ENCODE measurements at regions not wholly inside any gene's neighbourhood (a gene's known extent, or its start where the extent isn't known, plus 50 kb on each side); places are given as distances from the start of the nearest gene placed in this dataset.

- no peaks in the 10 kb centered on the region for H3K9me3 ChIP-seq (ENCODE audit: low read length)
- POLR2A ChIA-PET, result no interaction called here
- H3K27ac ChIP-seq (ENCODE audit: low read depth, low read length, poor library complexity, severe bottlenecking), result no peak overlapping the region
- no peaks in the 10 kb centered on the region for H3K9me2 ChIP-seq (ENCODE audit: insufficient read depth, low read length)
- CTCF ChIA-PET (ENCODE audit: unreplicated experiment), result no interaction called here
- H3K4me1 ChIP-seq (ENCODE audit: insufficient read depth, low read length, poor library complexity, severe bottlenecking), result no peaks in the 10 kb centered on the region
- no peak overlapping the region for H3K4me3 ChIP-seq (ENCODE audit: low read depth, low read length, poor library complexity, severe bottlenecking)
- no peak overlapping the region for H3K4me2 ChIP-seq (ENCODE audit: low read length)
- no peaks in the 10 kb centered on the region for H4K20me1 ChIP-seq (ENCODE audit: insufficient read depth, low read length)
- no TSS peak for BruUV-seq (replicated peaks)
- intact Hi-C loops (cut with micrococcal nuclease; ENCODE audit: unreplicated experiment), result no loop called here
- TF ChIP-seq CTCF (conservative IDR thresholded peaks at IDR 0.05; ENCODE audit: low read length), result no peak
- TF ChIP-seq EZH2phosphoT487 (IDR thresholded peaks at IDR 0.05; ENCODE audit: borderline replicate concordance, low read depth, low read length), result no peak
- no peak overlapping the region for H2AFZ ChIP-seq (ENCODE audit: low read length)
- DNase-seq (ENCODE audit: low spot score), result no peak
- H3K36me3 ChIP-seq (ENCODE audit: insufficient read depth, low read length), result no peaks in the 10 kb centered on the region
- no peaks in the 10 kb centered on the region for H3K79me2 ChIP-seq (ENCODE audit: insufficient read depth, low read depth, low read length)
Measured at GRCh38 chr9:105959531-105959930, 265.2 kb downstream of the TMEM38B start.

GRCh38 chr9:105963343-105964099, 269.2 kb downstream of the TMEM38B start:
- ChIA-PET CTCF (ENCODE audit: unreplicated experiment) (no interaction called here), POLR2A (no interaction called here)
- Histone ChIP-seq H2AFZ (ENCODE audit: low read length) (no peak overlapping the region), H3K4me1 (ENCODE audit: insufficient read depth, low read length, poor library complexity, severe bottlenecking) (peaks cover 8% of the 10 kb centered on the region), H3K9me3 (ENCODE audit: low read length) (no peaks in the 10 kb centered on the region), H4K20me1 (ENCODE audit: insufficient read depth, low read length) (no peaks in the 10 kb centered on the region), H3K27ac (ENCODE audit: low read depth, low read length, poor library complexity, severe bottlenecking) (no peak overlapping the region), H3K4me3 (ENCODE audit: low read depth, low read length, poor library complexity, severe bottlenecking) (no peak overlapping the region), H3K9me2 (ENCODE audit: insufficient read depth, low read length) (no peaks in the 10 kb centered on the region), H3K4me2 (ENCODE audit: low read length) (no peak overlapping the region), H3K36me3 (ENCODE audit: insufficient read depth, low read length) (no peaks in the 10 kb centered on the region), H3K79me2 (ENCODE audit: insufficient read depth, low read depth, low read length) (no peaks in the 10 kb centered on the region)
- TF ChIP-seq CTCF (conservative IDR thresholded peaks at IDR 0.05; ENCODE audit: low read length) (no peak), EZH2phosphoT487 (IDR thresholded peaks at IDR 0.05; ENCODE audit: borderline replicate concordance, low read depth, low read length) (no peak)
- intact Hi-C loops (cut with micrococcal nuclease; ENCODE audit: unreplicated experiment), result no loop called here
- no TSS peak for BruUV-seq (replicated peaks)
- DNase-seq (ENCODE audit: low spot score), result no peak

GRCh38 chr9:105964156-105964555, 269.8 kb downstream of the TMEM38B start:
- no peak overlapping the region for H2AFZ ChIP-seq (ENCODE audit: low read length)
- no peak for DNase-seq (ENCODE audit: low spot score)
- H3K36me3 ChIP-seq (ENCODE audit: insufficient read depth, low read length), result no peaks in the 10 kb centered on the region
- TF ChIP-seq CTCF (conservative IDR thresholded peaks at IDR 0.05; ENCODE audit: low read length), result no peak
- no peak for TF ChIP-seq EZH2phosphoT487 (IDR thresholded peaks at IDR 0.05; ENCODE audit: borderline replicate concordance, low read depth, low read length)
- no peak overlapping the region for H3K4me3 ChIP-seq (ENCODE audit: low read depth, low read length, poor library complexity, severe bottlenecking)
- peaks cover 8% of the 10 kb centered on the region for H3K4me1 ChIP-seq (ENCODE audit: insufficient read depth, low read length, poor library complexity, severe bottlenecking)
- H4K20me1 ChIP-seq (ENCODE audit: insufficient read depth, low read length), result no peaks in the 10 kb centered on the region
- CTCF ChIA-PET (ENCODE audit: unreplicated experiment), result no interaction called here
- H3K9me3 ChIP-seq (ENCODE audit: low read length), result no peaks in the 10 kb centered on the region
- H3K9me2 ChIP-seq (ENCODE audit: insufficient read depth, low read length), result no peaks in the 10 kb centered on the region
- POLR2A ChIA-PET, result no interaction called here
- BruUV-seq (replicated peaks), result no TSS peak
- no peak overlapping the region for H3K27ac ChIP-seq (ENCODE audit: low read depth, low read length, poor library complexity, severe bottlenecking)
- no peak overlapping the region for H3K4me2 ChIP-seq (ENCODE audit: low read length)
- intact Hi-C loops (cut with micrococcal nuclease; ENCODE audit: unreplicated experiment), result no loop called here
- H3K79me2 ChIP-seq (ENCODE audit: insufficient read depth, low read depth, low read length), result no peaks in the 10 kb centered on the region
